H1 (cell line): ENCODE measurements at regions not wholly inside any gene's neighbourhood (a gene's known extent, or its start where the extent isn't known, plus 50 kb on each side); places are given as distances from the start of the nearest gene placed in this dataset.

ENCODE experiments used
- CTCF ChIA-PET: fragments of 300-600 bp; sonication (Branson Sonifier 250); formaldehyde crosslinking; loops from one replicate; lab custom pipeline; 2021; ENCODE audit not compliant: partially characterized antibody; lab: Charles Lee
- POLR2A ChIA-PET: fragments of 300-600 bp; sonication (Branson Sonifier 250); formaldehyde crosslinking; loops from one replicate; lab custom pipeline; 2021; ENCODE audit warnings: inconsistent platforms; ENCODE audit not compliant: partially characterized antibody; lab: Charles Lee
- DNase-seq, 2 experiments: peaks; one replicate each; pipeline versions ENCODE4 v3.0.0 to v3.0.0-alpha.2; 2010 to 2022; ENCODE audit warnings: low spot score in 2 of 2, low read depth in 1 of 2, mixed read lengths in 1 of 2
- FAIRE-seq: peaks from 2 replicates; lab custom pipeline; 2011; peaks lifted over from hg19 to GRCh38; lab: Jason Lieb, UNC
- H2AFZ ChIP-seq: 2 replicates; pipeline ENCODE4 v1.8.1; 2012; ENCODE audit warnings: low read length, inconsistent platforms
- H2AK5ac ChIP-seq: 2 replicates; pipeline ENCODE4 v1.6.1; 2013; ENCODE audit warnings: low read depth, low read length
- H2BK120ac ChIP-seq: replicated peaks from 2 replicates; pipeline ENCODE3; 2013; ENCODE audit warnings: low read depth, low read length, inconsistent platforms
- H2BK12ac ChIP-seq: 2 replicates; pipeline ENCODE4 v1.6.1; 2013; ENCODE audit warnings: low read depth, low read length
- H2BK15ac ChIP-seq: 2 replicates; pipeline ENCODE4 v1.6.1; 2013; ENCODE audit warnings: low read length
- H2BK20ac ChIP-seq: 2 replicates; pipeline ENCODE4 v1.6.1; 2013; ENCODE audit warnings: low read length
- H2BK5ac ChIP-seq: 2 replicates; pipeline ENCODE4 v1.6.1; 2013; ENCODE audit warnings: low read depth, low read length
- H3K14ac ChIP-seq: 2 replicates; pipeline ENCODE4 v1.6.1; 2013; ENCODE audit warnings: inconsistent platforms; ENCODE audit not compliant: insufficient read length
- H3K18ac ChIP-seq: 2 replicates; pipeline ENCODE4 v1.6.1; 2013; ENCODE audit warnings: low read length; ENCODE audit errors: extremely low read depth
- H3K23ac ChIP-seq: 2 replicates; pipeline ENCODE4 v1.6.1; 2013; ENCODE audit warnings: inconsistent platforms; ENCODE audit not compliant: insufficient read length
- H3K23me2 ChIP-seq: 2 replicates; pipeline ENCODE4 v1.6.1; 2013; ENCODE audit warnings: low read depth, low read length
- H3K27ac ChIP-seq: 2 replicates; pipeline ENCODE4 v1.6.1; 2011; ENCODE audit warnings: low read depth, low read length, inconsistent platforms
- H3K27me3 ChIP-seq, 4 experiments: replicated peaks in 1 of 4; 1 replicate in 1 of 4; 2 replicates in 3 of 4; pipeline versions ENCODE4 v1.6.1 to v1.8.1; 2011 to 2013; ENCODE audit warnings: low read length in 3 of 4, mild to moderate bottlenecking in 3 of 4, inconsistent platforms in 2 of 4, mixed read lengths in 2 of 4, moderate library complexity in 1 of 4; ENCODE audit not compliant: control insufficient read depth in 3 of 4, insufficient read depth in 3 of 4; ENCODE audit errors: extremely low read depth in 1 of 4
- H3K36me3 ChIP-seq, 4 experiments: 2 replicates each; pipeline versions ENCODE4 v1.6.1 to v1.8.1; 2011 to 2013; ENCODE audit warnings: mild to moderate bottlenecking in 4 of 4, low read length in 3 of 4, moderate library complexity in 2 of 4, control low read depth in 1 of 4, inconsistent platforms in 1 of 4; ENCODE audit not compliant: insufficient read depth in 4 of 4, control insufficient read depth in 2 of 4
- H3K4ac ChIP-seq: replicated peaks from 2 replicates; pipeline ENCODE3; 2013; ENCODE audit warnings: low read length, low read depth, mixed read lengths, inconsistent platforms; ENCODE audit not compliant: insufficient read length
- H3K4me1 ChIP-seq, 4 experiments: replicated peaks in 1 of 4; 1 replicate in 1 of 4; 2 replicates in 3 of 4; pipeline versions ENCODE4 v1.6.1 to v1.8.1; 2011 to 2013; ENCODE audit warnings: low read length in 3 of 4, inconsistent platforms in 2 of 4, mixed read lengths in 1 of 4; ENCODE audit not compliant: insufficient read depth in 4 of 4, control insufficient read depth in 3 of 4
- H3K4me2 ChIP-seq, 2 experiments: 2 replicates each; pipeline versions ENCODE4 v1.6.1 to v1.8.1; 2011 to 2013; ENCODE audit warnings: low read depth in 2 of 2, low read length in 2 of 2, control low read depth in 1 of 2, inconsistent platforms in 1 of 2, mild to moderate bottlenecking in 1 of 2; ENCODE audit not compliant: insufficient read depth in 1 of 2
- H3K4me3 ChIP-seq, 4 experiments: fragments of 200-600, 300-600 bp in 1 of 4; sonication (generic), shearing (Covaris generic), sonication (Bioruptor Twin) in 1 of 4; 2 replicates each; pipeline versions ENCODE4 v1.5.1 to v1.8.1; 2011 to 2016; ENCODE audit warnings: low read length in 4 of 4, low read depth in 3 of 4, control low read depth in 2 of 4, inconsistent platforms in 2 of 4, mild to moderate bottlenecking in 2 of 4, mixed read lengths in 1 of 4, moderate library complexity in 1 of 4; ENCODE audit not compliant: insufficient read depth in 2 of 4; ENCODE audit errors: extremely low read depth in 1 of 4
- H3K56ac ChIP-seq: replicated peaks from 2 replicates; pipeline ENCODE3; 2013; ENCODE audit warnings: low read depth, mild to moderate bottlenecking, mixed read lengths, low read length, inconsistent platforms; ENCODE audit not compliant: insufficient read length
- H3K79me1 ChIP-seq: 2 replicates; pipeline ENCODE4 v1.6.1; 2013; ENCODE audit warnings: low read depth, low read length, control low read depth
- H3K79me2 ChIP-seq, 2 experiments: 2 replicates each; pipeline versions ENCODE4 v1.6.1 to v1.8.1; 2012 to 2013; ENCODE audit warnings: low read length in 2 of 2, mild to moderate bottlenecking in 2 of 2, inconsistent platforms in 1 of 2; ENCODE audit not compliant: insufficient read depth in 2 of 2, control insufficient read depth in 1 of 2
- H3K9ac ChIP-seq, 4 experiments: replicated peaks in 1 of 4; 1 replicate in 1 of 4; 2 replicates in 3 of 4; pipeline versions ENCODE4 v1.6.1 to v1.8.1; 2011 to 2013; ENCODE audit warnings: low read depth in 3 of 4, low read length in 3 of 4, control low read depth in 2 of 4, mild to moderate bottlenecking in 2 of 4, moderate library complexity in 2 of 4, inconsistent platforms in 1 of 4; ENCODE audit errors: extremely low read depth in 1 of 4
- H3K9me3 ChIP-seq, 2 experiments: 2 replicates each; pipeline versions ENCODE4 v1.6.1 to v1.8.1; 2012 to 2013; ENCODE audit warnings: mild to moderate bottlenecking in 2 of 2, moderate library complexity in 2 of 2, control low read depth in 1 of 2, inconsistent platforms in 1 of 2, low read depth in 1 of 2, low read length in 1 of 2, mixed read lengths in 1 of 2; ENCODE audit not compliant: insufficient read depth in 2 of 2
- H4K20me1 ChIP-seq, 2 experiments: replicated peaks in 1 of 2; 2 replicates each; pipeline versions ENCODE3 to v1.8.1; 2011 to 2013; ENCODE audit warnings: inconsistent platforms in 2 of 2, low read length in 2 of 2, mild to moderate bottlenecking in 1 of 2; ENCODE audit not compliant: insufficient read depth in 2 of 2, control insufficient read depth in 1 of 2
- H4K5ac ChIP-seq: 2 replicates; pipeline ENCODE4 v1.6.1; 2013; ENCODE audit warnings: low read length, low read depth, mixed read lengths, inconsistent platforms; ENCODE audit not compliant: insufficient read length
- H4K8ac ChIP-seq: 2 replicates; pipeline ENCODE4 v1.8.0; 2013; ENCODE audit warnings: mild to moderate bottlenecking, moderate library complexity, low read length, inconsistent platforms; ENCODE audit not compliant: insufficient read depth; ENCODE audit errors: extremely low read depth
- H4K91ac ChIP-seq: replicated peaks from 2 replicates; pipeline ENCODE3; 2013; ENCODE audit warnings: low read length, mixed read lengths, inconsistent platforms; ENCODE audit not compliant: insufficient read length
- ASH2L ChIP-seq: fragments of 200-600, 300-600 bp; sonication (generic); IDR thresholded peaks from one replicate; pipeline ENCODE4 v1.7.1; 2017; ENCODE audit warnings: low read length
- BCL11A ChIP-seq, 2 experiments: IDR thresholded peaks; one replicate each; pipeline ENCODE4 v1.6.1; 2011; ENCODE audit warnings: low read depth in 2 of 2, low read length in 2 of 2, mild to moderate bottlenecking in 2 of 2
- BRCA1 ChIP-seq: IDR thresholded peaks from 2 replicates; pipeline ENCODE4 v1.6.1; 2012; ENCODE audit warnings: low read depth, low read length, improper control_type of control experiment
- CBX8 ChIP-seq: fragments of 300-800, 300-1000 bp; sonication (generic); IDR thresholded peaks from 2 replicates; pipeline ENCODE4 v1.7.1; 2016; ENCODE audit warnings: low read depth, low read length, borderline replicate concordance
- CTBP2 ChIP-seq: IDR thresholded peaks from 2 replicates; pipeline ENCODE4 v1.7.0; 2011; ENCODE audit warnings: borderline replicate concordance, mild to moderate bottlenecking, moderate library complexity, mixed read lengths, low read length; ENCODE audit not compliant: insufficient read depth, insufficient read length
- E2F6 ChIP-seq: IDR thresholded peaks from 2 replicates; pipeline ENCODE4 v1.6.1; 2012; ENCODE audit warnings: inconsistent platforms
- EZH2 ChIP-seq: fragments of 200-600 bp; sonication (generic); IDR thresholded peaks from 2 replicates; pipeline ENCODE4 v1.7.1; 2012; ENCODE audit warnings: low read depth, mild to moderate bottlenecking, moderate library complexity, low read length, inconsistent platforms; ENCODE audit not compliant: severe bottlenecking
- JUND ChIP-seq: IDR thresholded peaks from 2 replicates; pipeline ENCODE4 v1.6.1; 2011; ENCODE audit warnings: mild to moderate bottlenecking, improper control_type of control experiment, low read length
- KDM4A ChIP-seq: IDR thresholded peaks from one replicate; pipeline ENCODE4 v1.7.1; 2012; ENCODE audit warnings: low read depth, mild to moderate bottlenecking, moderate library complexity, low read length, inconsistent platforms; ENCODE audit not compliant: severe bottlenecking
- RAD21 ChIP-seq, 2 experiments: IDR thresholded peaks in 1 of 2; conservative IDR thresholded peaks in 1 of 2; 2 replicates each; pipeline ENCODE4 v1.6.1; 2011; ENCODE audit warnings: low read depth in 2 of 2, low read length in 2 of 2, improper control_type of control experiment in 1 of 2, inconsistent platforms in 1 of 2, mild to moderate bottlenecking in 1 of 2, moderate library complexity in 1 of 2
- SIRT6 ChIP-seq: IDR thresholded peaks from one replicate; pipeline ENCODE4 v1.7.1; 2012; ENCODE audit warnings: low read length, inconsistent platforms
- SP1 ChIP-seq: IDR thresholded peaks from 2 replicates; pipeline ENCODE4 v1.6.1; 2011; ENCODE audit warnings: low read depth, low read length
- SP4 ChIP-seq: IDR thresholded peaks from 2 replicates; pipeline ENCODE4 v1.6.1; 2012; ENCODE audit warnings: low read length, inconsistent platforms
- WGBS, 2 experiments: shearing (Covaris generic) in 1 of 2; methylation state at CpG; one replicate each; pipeline versions ENCODE4 v1.1.6 to v1.1.7; 2013 to 2015; ENCODE audit warnings: low lambda C conversion rate in 2 of 2, mixed read lengths in 2 of 2, inconsistent platforms in 1 of 2, low coverage in 1 of 2, missing lambda C conversion rate in 1 of 2; ENCODE audit not compliant: insufficient replicate concordance in 2 of 2, insufficient coverage in 1 of 2, insufficient read length in 1 of 2; ENCODE audit errors: extremely low coverage in 1 of 2, missing lambda C conversion rate in 1 of 2; 5-methylcytosine and 5-hydroxymethylcytosine counted together
- TF ChIP-seq, protein P1 (sequence below): IDR thresholded peaks from 2 replicates; pipeline ENCODE4 v1.6.1; 2012; ENCODE audit warnings: inconsistent platforms

GRCh38 chr1:234756857-234757256, 146.9 kb upstream of the IRF2BP2 start:
- H3K4ac ChIP-seq = no peak overlapping the region
- FAIRE-seq = no peak
- peak overlapping the region; percentile 17; the same call in 1 of the 2 replicates for H2BK20ac ChIP-seq
- no peak overlapping the region for H3K4me3 ChIP-seq
- no peaks in the 10 kb centered on the region for H3K9me3 ChIP-seq
- H3K23me2 ChIP-seq = no peaks in the 10 kb centered on the region; the same call in 1 of the 2 replicates
- H3K56ac ChIP-seq = no peak overlapping the region
- H3K36me3 ChIP-seq = no peaks in the 10 kb centered on the region
- no peak overlapping the region for H2AFZ ChIP-seq
- no peak overlapping the region for H2BK12ac ChIP-seq
- H3K4me2 ChIP-seq = no peak overlapping the region
- peak overlapping the region; percentile 50 for H4K91ac ChIP-seq
- no peak overlapping the region for H2BK5ac ChIP-seq
- no peaks in the 10 kb centered on the region for H3K27me3 ChIP-seq
- H2BK120ac ChIP-seq = no peak overlapping the region
- H3K79me1 ChIP-seq = no peaks in the 10 kb centered on the region
- WGBS, 2 experiments = 83% methylated on average over 6 of the region's 6 CpGs; no CpG with 5 or more reads in 1 of the 2 experiments
- no peaks in the 10 kb centered on the region for H4K20me1 ChIP-seq
- H4K8ac ChIP-seq = no peak overlapping the region
- ChIA-PET CTCF (no interaction called here), POLR2A (interaction anchor here (1.0 kb wide), 1 partner anchor 145 kb away, joined by 3 read pairs; no protein-coding TSS in a partner anchor)
- no peak overlapping the region for H3K18ac ChIP-seq
- H3K27ac ChIP-seq = no peak overlapping the region
- H3K9ac ChIP-seq = no peak overlapping the region
- H3K79me2 ChIP-seq = no peaks in the 10 kb centered on the region
- no peak overlapping the region for H3K14ac ChIP-seq
- no peak for DNase-seq
- H3K4me1 ChIP-seq = peaks cover 0 to 9% (median 4%) of the 10 kb centered on the region in 4 experiments; a peak in 6 of 7 replicates
- H4K5ac ChIP-seq = no peak overlapping the region
- no peak overlapping the region for H3K23ac ChIP-seq
- H2BK15ac ChIP-seq = 0 out of 2 replicates have a peak overlapping the region, but pooled peaks have one; percentile 40
- H2AK5ac ChIP-seq = no peak overlapping the region
- TF ChIP-seq SIRT6 (no peak), EZH2 (no peak), JUND (no peak), RAD21 (IDR thresholded peaks at IDR 0.05 in 1 of 2, conservative IDR thresholded peaks at IDR 0.05 in 1 of 2; ENCODE audit: low read depth in 2 of 2, low read length in 2 of 2) (no peak), ASH2L (no peak), SP1 (no peak), CTBP2 (no peak), E2F6 (no peak), KDM4A (no peak), SP4 (no peak), BRCA1 (no peak), BCL11A (IDR thresholded peaks at IDR 0.05; ENCODE audit: low read depth in 2 of 2, low read length in 2 of 2) (no peak), CBX8 (no peak)
- TF ChIP-seq, protein P1, sequence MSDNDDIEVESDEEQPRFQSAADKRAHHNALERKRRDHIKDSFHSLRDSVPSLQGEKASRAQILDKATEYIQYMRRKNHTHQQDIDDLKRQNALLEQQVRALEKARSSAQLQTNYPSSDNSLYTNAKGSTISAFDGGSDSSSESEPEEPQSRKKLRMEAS = no peak
